K562 (cell line): ENCODE measurements at regions not wholly inside any gene's neighbourhood (a gene's known extent, or its start where the extent isn't known, plus 50 kb on each side); places are given as distances from the start of the nearest gene placed in this dataset.

Source experiments
- ESRRA ChIP-seq: fragments of 450-650 bp; IDR thresholded peaks from 2 replicates; pipeline ENCODE4 v1.6.1; 2014; ENCODE audit warnings: low read depth, mild to moderate bottlenecking, moderate library complexity, borderline replicate concordance
- EZH2 ChIP-seq: IDR thresholded peaks from 2 replicates; pipeline ENCODE4 v1.6.1; 2012; ENCODE audit warnings: low read depth, mild to moderate bottlenecking, inconsistent platforms, low read length, borderline replicate concordance
- NFIX ChIP-seq: fragments of 250-450 bp; sonication (Bioruptor Pico); IDR thresholded peaks from 2 replicates; pipeline ENCODE4 v1.4.0; 2020; ENCODE audit warnings: low read depth, mild to moderate bottlenecking, moderate library complexity
- POLR2A ChIP-seq: fragments of 450-650 bp; conservative IDR thresholded peaks from 2 replicates; pipeline ENCODE4 v1.6.1; 2016
- REST ChIP-seq, 2 experiments: fragments of 450-650 bp; formaldehyde crosslinking in 1 of 2; IDR thresholded peaks; 2 replicates each; pipeline versions ENCODE4 v1.4.0 to v1.6.1; 2014 to 2020; ENCODE audit warnings: mild to moderate bottlenecking in 2 of 2, borderline replicate concordance in 1 of 2, low read depth in 1 of 2
- SMC3 ChIP-seq: conservative IDR thresholded peaks from 2 replicates; pipeline ENCODE4 v1.6.1; 2011; ENCODE audit warnings: low read depth, low read length, improper control_type of control experiment; ENCODE audit not compliant: insufficient read depth
- TAF1 ChIP-seq: IDR thresholded peaks from 2 replicates; pipeline ENCODE4 v1.6.1; 2011; ENCODE audit warnings: mild to moderate bottlenecking, low read length, moderate library complexity; ENCODE audit not compliant: insufficient read depth, control insufficient read depth, severe bottlenecking; ENCODE audit errors: extremely low read depth
- TBL1XR1 ChIP-seq, 2 experiments: IDR thresholded peaks; 2 replicates each; pipeline ENCODE4 v1.6.1; 2012; ENCODE audit warnings: improper control_type of control experiment in 2 of 2, low read length in 2 of 2, mild to moderate bottlenecking in 1 of 2
- TGIF2 ChIP-seq: sonication (generic); formaldehyde crosslinking; IDR thresholded peaks from 2 replicates; pipeline ENCODE4 v1.8.1; 2022; ENCODE audit warnings: mild to moderate bottlenecking, missing genetic modification reagents, moderate library complexity
- ZNF764 ChIP-seq: fragments of 250-450 bp; sonication (Bioruptor Pico); IDR thresholded peaks from 2 replicates; pipeline ENCODE4 v1.4.0; 2020; ENCODE audit warnings: low read depth, mild to moderate bottlenecking, moderate library complexity
- TF ChIP-seq, protein P1 (sequence below): sonication (generic); formaldehyde crosslinking; IDR thresholded peaks from 2 replicates; pipeline ENCODE4 v1.8.0; 2022; ENCODE audit warnings: missing genetic modification reagents, mild to moderate bottlenecking, moderate library complexity, borderline replicate concordance

GRCh38 chr10:131494451-131494850, 182.9 kb upstream of the TCERG1L start:
- no peak for TF ChIP-seq TGIF2 (CRISPR knock-in tag)
- TF ChIP-seq ZNF764 (CRISPR knock-in tag), result no peak
- TF ChIP-seq NFIX (CRISPR knock-in tag), result no peak
- no peak for TF ChIP-seq SMC3
- TF ChIP-seq, protein P1, sequence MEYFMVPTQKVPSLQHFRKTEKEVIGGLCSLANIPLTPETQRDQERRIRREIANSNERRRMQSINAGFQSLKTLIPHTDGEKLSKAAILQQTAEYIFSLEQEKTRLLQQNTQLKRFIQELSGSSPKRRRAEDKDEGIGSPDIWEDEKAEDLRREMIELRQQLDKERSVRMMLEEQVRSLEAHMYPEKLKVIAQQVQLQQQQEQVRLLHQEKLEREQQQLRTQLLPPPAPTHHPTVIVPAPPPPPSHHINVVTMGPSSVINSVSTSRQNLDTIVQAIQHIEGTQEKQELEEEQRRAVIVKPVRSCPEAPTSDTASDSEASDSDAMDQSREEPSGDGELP (CRISPR knock-in tag), result no peak
- TF ChIP-seq EZH2, result no peak
- no peak for TF ChIP-seq ESRRA
- TF ChIP-seq TAF1, result no peak
- TF ChIP-seq POLR2A, result no peak
- TF ChIP-seq REST (IDR thresholded peaks at IDR 0.05; ENCODE audit: borderline replicate concordance), result no peak
- TF ChIP-seq REST (CRISPR knock-in tag; IDR thresholded peaks at IDR 0.05; ENCODE audit: low read depth), result no peak
- TF ChIP-seq TBL1XR1 (IDR thresholded peaks at IDR 0.05; ENCODE audit: low read length in 2 of 2), result no peak
